CD4-positive, alpha-beta T cell (primary cell): ENCODE measurements at regions not wholly inside any gene's neighbourhood (a gene's known extent, or its start where the extent isn't known, plus 50 kb on each side); places are given as distances from the start of the nearest gene placed in this dataset.

ENCODE experiments used
- ATAC-seq: fragments of 200-7000 bp; cut with Tn5 transposase; one replicate; pipeline ENCODE4 v1.10.0; 2022; ENCODE audit warnings: mild to moderate bottlenecking; ENCODE audit not compliant: poor library complexity
- CTCF ChIA-PET: fragments of 350-600 bp; sonication (Branson Sonifier 250); formaldehyde crosslinking; loops from one replicate; lab custom pipeline; 2021; ENCODE audit warnings: antibody characterized with exemption, inconsistent platforms; lab: Charles Lee
- POLR2A ChIA-PET: fragments of 350-600 bp; sonication (Branson Sonifier 250); formaldehyde crosslinking; loops from one replicate; lab custom pipeline; 2021; ENCODE audit warnings: antibody characterized with exemption, inconsistent platforms; lab: Charles Lee
- DNase-seq, 14 experiments: peaks; one replicate each; pipeline ENCODE4 v3.0.0-alpha.2; 2013 to 2020; ENCODE audit warnings: mixed read lengths in 2 of 14
- H3K27ac ChIP-seq, 2 donors: one replicate each; pipeline versions ENCODE4 v1.5.1 to v1.7.0; 2013; ENCODE audit warnings: low read length in 2 of 2, low read depth in 1 of 2, mild to moderate bottlenecking in 1 of 2
- H3K27me3 ChIP-seq, 2 experiments: 1 replicate in 1 of 2; 2 replicates in 1 of 2; pipeline versions ENCODE4 v1.6.1 to v1.7.0; 2013; ENCODE audit warnings: low read length in 2 of 2, control low read depth in 1 of 2, mild to moderate bottlenecking in 1 of 2, moderate library complexity in 1 of 2; ENCODE audit not compliant: insufficient read depth in 2 of 2, control insufficient read depth in 1 of 2
- H3K36me3 ChIP-seq: one replicate; pipeline ENCODE4 v1.6.1; 2013; ENCODE audit warnings: low read length, control low read depth; ENCODE audit not compliant: insufficient read depth
- H3K4me1 ChIP-seq: one replicate; pipeline ENCODE4 v1.6.1; 2013; ENCODE audit warnings: low read length, control low read depth; ENCODE audit not compliant: insufficient read depth
- H3K4me3 ChIP-seq: one replicate; pipeline ENCODE4 v1.5.1; 2013; ENCODE audit warnings: mild to moderate bottlenecking, low read length, moderate library complexity
- H3K9me3 ChIP-seq, 2 experiments: 1 replicate in 1 of 2; 2 replicates in 1 of 2; pipeline versions ENCODE4 v1.6.1 to v1.7.0; 2013; ENCODE audit warnings: low read length in 2 of 2, mild to moderate bottlenecking in 2 of 2, control low read depth in 1 of 2, moderate library complexity in 1 of 2; ENCODE audit not compliant: control insufficient read depth in 1 of 2, insufficient read depth in 1 of 2
- H3K27ac Mint-ChIP-seq: one replicate; pipeline ENCODE4 v1.8.0; 2020; ENCODE audit warnings: mixed read lengths
- H3K27me3 Mint-ChIP-seq: one replicate; pipeline ENCODE4 v1.8.0; 2021; ENCODE audit warnings: mixed read lengths
- H3K36me3 Mint-ChIP-seq: one replicate; pipeline ENCODE4 v1.8.0; 2021; ENCODE audit warnings: low read depth, mixed read lengths
- H3K4me1 Mint-ChIP-seq: one replicate; pipeline ENCODE4 v1.8.0; 2021; ENCODE audit warnings: low read depth, mixed read lengths
- H3K4me3 Mint-ChIP-seq: one replicate; pipeline ENCODE4 v1.8.0; 2020; ENCODE audit warnings: mild to moderate bottlenecking, mixed read lengths
- H3K9me3 Mint-ChIP-seq: one replicate; pipeline ENCODE4 v1.8.0; 2020; ENCODE audit warnings: mixed read lengths
- intact Hi-C, 2 experiments: fragments of 100-400 bp; cut with DNase I in 1 of 2; cut with micrococcal nuclease in 1 of 2; formaldehyde crosslinking; loops; one replicate each; pipeline versions ENCODE4 v1.15.1 to v1.9.0; 2023 to 2025; cut with DNase I, micrococcal nuclease
- TF ChIP-seq, protein P1 (sequence below): fragments of 200-600 bp; IDR thresholded peaks from one replicate; pipeline ENCODE4 v1.8.0; 2022; ENCODE audit warnings: antibody characterized with exemption, mild to moderate bottlenecking

DNA sequence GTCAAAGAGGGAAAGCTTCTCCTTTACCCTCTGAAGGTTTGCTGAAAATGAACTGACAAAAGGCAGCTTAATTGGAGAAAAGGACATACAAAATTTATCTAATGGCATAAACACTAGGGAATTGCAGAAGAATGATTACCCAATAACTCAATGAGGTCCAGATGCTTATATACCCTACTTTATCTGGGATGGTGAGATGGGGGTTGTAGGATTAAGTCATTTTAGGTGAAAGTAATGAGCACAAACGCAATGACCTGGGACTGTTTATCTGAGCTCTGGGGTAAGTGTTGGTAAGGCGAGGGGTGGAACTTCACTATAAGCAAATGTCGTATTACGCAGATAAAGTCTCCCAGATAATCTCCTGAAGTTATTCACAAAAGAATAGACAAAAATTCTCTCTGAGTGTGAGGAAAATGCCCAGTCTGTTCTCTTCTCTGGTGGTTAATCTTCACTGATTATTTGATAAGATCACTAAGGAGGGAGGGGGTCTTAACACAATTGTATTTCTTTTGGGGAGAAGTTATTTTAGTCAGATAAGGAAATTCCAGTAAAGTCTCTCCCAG lies 1067.8 kb downstream of the DNAJB9 start:
- Histone ChIP-seq H3K36me3 (no peaks in the 10 kb centered on the region), H3K27ac (no peak overlapping the region), H3K4me1 (no peaks in the 10 kb centered on the region), H3K9me3 (no peaks in the 10 kb centered on the region), H3K27me3 (no peaks in the 10 kb centered on the region), H3K4me3 (no peak overlapping the region)
- no peaks in the 10 kb centered on the region for H3K4me1 Mint-ChIP-seq
- intact Hi-C loops: no loop called here
- no peaks in the 10 kb centered on the region for H3K36me3 Mint-ChIP-seq
- no peak overlapping the region for H3K27ac Mint-ChIP-seq
- CTCF ChIA-PET: no interaction called here
- no peak overlapping the region for H3K4me3 Mint-ChIP-seq
- no peaks in the 10 kb centered on the region for H3K27me3 Mint-ChIP-seq
- H3K9me3 Mint-ChIP-seq: peaks cover 5% of the 10 kb centered on the region
- TF ChIP-seq, protein P1, sequence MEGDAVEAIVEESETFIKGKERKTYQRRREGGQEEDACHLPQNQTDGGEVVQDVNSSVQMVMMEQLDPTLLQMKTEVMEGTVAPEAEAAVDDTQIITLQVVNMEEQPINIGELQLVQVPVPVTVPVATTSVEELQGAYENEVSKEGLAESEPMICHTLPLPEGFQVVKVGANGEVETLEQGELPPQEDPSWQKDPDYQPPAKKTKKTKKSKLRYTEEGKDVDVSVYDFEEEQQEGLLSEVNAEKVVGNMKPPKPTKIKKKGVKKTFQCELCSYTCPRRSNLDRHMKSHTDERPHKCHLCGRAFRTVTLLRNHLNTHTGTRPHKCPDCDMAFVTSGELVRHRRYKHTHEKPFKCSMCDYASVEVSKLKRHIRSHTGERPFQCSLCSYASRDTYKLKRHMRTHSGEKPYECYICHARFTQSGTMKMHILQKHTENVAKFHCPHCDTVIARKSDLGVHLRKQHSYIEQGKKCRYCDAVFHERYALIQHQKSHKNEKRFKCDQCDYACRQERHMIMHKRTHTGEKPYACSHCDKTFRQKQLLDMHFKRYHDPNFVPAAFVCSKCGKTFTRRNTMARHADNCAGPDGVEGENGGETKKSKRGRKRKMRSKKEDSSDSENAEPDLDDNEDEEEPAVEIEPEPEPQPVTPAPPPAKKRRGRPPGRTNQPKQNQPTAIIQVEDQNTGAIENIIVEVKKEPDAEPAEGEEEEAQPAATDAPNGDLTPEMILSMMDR: no peak
- POLR2A ChIA-PET: no interaction called here
- DNase-seq (no peak), ATAC-seq (no peak)

DNA sequence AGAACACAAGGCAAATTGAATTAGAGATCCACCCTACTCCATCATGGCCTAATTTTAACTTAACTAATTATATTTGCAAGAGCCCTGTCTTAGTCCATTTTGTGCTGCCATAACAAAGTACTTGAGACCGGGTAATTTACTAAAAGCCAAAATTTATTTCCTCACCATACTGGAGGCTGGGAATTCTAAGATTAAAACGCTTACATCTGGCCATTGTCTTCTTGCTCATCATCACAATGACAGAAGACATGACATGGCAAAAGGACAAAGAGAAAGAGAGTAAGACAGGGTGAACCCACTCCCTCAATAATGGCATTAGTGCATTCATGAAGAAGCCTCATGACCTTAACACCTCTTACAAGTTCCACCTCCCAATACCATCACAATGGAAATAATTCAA lies 1068.6 kb downstream of the DNAJB9 start:
- Mint-ChIP-seq H3K4me3 (no peak overlapping the region), H3K4me1 (no peaks in the 10 kb centered on the region), H3K27me3 (no peaks in the 10 kb centered on the region), H3K36me3 (no peaks in the 10 kb centered on the region), H3K27ac (no peak overlapping the region), H3K9me3 (no peaks in the 10 kb centered on the region)
- Histone ChIP-seq H3K27ac (no peak overlapping the region), H3K4me3 (no peak overlapping the region), H3K36me3 (no peaks in the 10 kb centered on the region), H3K9me3 (no peaks in the 10 kb centered on the region), H3K4me1 (no peaks in the 10 kb centered on the region), H3K27me3 (no peaks in the 10 kb centered on the region)
- TF ChIP-seq, protein P1: no peak
- DNase-seq (no peak), ATAC-seq (no peak)
- ChIA-PET POLR2A (no interaction called here), CTCF (no interaction called here)
- intact Hi-C loops: no loop called here

GRCh38 chr7:109639561-109639960 lies 1069.9 kb downstream of the DNAJB9 start:
- TF ChIP-seq, protein P1: no peak
- H3K9me3 Mint-ChIP-seq: no peaks in the 10 kb centered on the region
- H3K4me1 Mint-ChIP-seq: no peaks in the 10 kb centered on the region
- CTCF ChIA-PET: no interaction called here
- no peak overlapping the region for H3K4me3 ChIP-seq
- no peaks in the 10 kb centered on the region for H3K36me3 ChIP-seq
- H3K9me3 ChIP-seq: no peaks in the 10 kb centered on the region
- no peaks in the 10 kb centered on the region for H3K4me1 ChIP-seq
- H3K27ac ChIP-seq: no peak overlapping the region
- POLR2A ChIA-PET: no interaction called here
- no peak for DNase-seq
- H3K27ac Mint-ChIP-seq: no peak overlapping the region
- no peaks in the 10 kb centered on the region for H3K27me3 ChIP-seq
- H3K36me3 Mint-ChIP-seq: no peaks in the 10 kb centered on the region
- H3K27me3 Mint-ChIP-seq: no peaks in the 10 kb centered on the region
- no peak overlapping the region for H3K4me3 Mint-ChIP-seq
- no peak for ATAC-seq
- intact Hi-C loops: no loop called here
